GM19043 (cell line): ENCODE measurements at regions not wholly inside any gene's neighbourhood (a gene's known extent, or its start where the extent isn't known, plus 50 kb on each side); places are given as distances from the start of the nearest gene placed in this dataset.

Experiments used
- ATAC-seq: cut with Tn5 transposase; IDR thresholded peaks from one replicate; pipeline ENCODE4 v1.9.1; 2021; ENCODE audit warnings: low read depth; ENCODE audit not compliant: unreplicated experiment

GRCh38 chr9:78932849-78933627 lies 636.1 kb downstream of the PSAT1 start:
- no peak for ATAC-seq

GRCh38 chr9:78934880-78935279 lies 636.9 kb upstream of the TLE4 start:
- ATAC-seq = no peak

DNA sequence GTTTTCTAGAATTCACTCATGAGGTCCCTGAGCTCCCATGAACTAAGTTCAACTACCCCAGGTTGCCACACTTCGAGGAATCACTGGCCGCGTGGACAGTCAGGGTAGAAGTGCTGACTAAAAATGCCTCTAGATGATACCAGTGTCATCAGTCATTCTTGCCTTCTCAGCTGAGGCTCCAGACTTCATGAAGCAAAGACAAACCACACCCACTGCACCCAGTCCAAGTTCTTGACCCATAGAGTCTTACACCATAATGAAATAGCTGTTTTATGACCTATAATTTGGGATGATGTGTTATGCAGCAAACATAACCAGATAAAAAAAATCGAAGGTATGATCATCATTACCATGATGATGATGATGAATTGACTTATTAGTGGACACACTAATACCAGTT lies 632.9 kb upstream of the TLE4 start:
- no peak for ATAC-seq

- ATAC-seq = no peak
These were observed 632.3 kb upstream of the TLE4 start for GRCh38 chr9:78939311-78940065.

- no peak for ATAC-seq
These were observed 631.5 kb upstream of the TLE4 start for GRCh38 chr9:78940121-78940855.

DNA sequence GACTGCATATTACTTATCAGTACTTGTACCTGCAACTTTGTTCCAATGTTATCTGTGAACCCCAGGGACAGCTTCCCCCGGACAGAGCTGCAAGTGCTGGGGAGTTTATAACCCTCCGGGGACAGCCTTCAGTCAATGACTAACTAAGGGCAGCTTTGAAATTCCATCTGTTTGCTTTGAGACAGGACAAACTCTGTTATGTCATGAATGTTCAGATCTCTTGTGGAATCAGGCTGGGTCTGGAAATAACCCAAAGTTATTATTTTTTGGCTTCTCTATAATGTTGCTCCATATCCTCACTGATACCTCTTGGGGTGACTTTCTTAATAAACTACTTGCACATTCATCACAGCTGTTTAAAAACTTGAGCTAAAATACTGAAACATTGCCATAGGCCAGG lies 617.5 kb upstream of the TLE4 start:
- ATAC-seq = no peak

- no peak for ATAC-seq
These were observed 612.9 kb upstream of the TLE4 start for GRCh38 chr9:78958892-78959291.

GRCh38 chr9:78962156-78962555 lies 609.6 kb upstream of the TLE4 start:
- ATAC-seq = no peak

DNA sequence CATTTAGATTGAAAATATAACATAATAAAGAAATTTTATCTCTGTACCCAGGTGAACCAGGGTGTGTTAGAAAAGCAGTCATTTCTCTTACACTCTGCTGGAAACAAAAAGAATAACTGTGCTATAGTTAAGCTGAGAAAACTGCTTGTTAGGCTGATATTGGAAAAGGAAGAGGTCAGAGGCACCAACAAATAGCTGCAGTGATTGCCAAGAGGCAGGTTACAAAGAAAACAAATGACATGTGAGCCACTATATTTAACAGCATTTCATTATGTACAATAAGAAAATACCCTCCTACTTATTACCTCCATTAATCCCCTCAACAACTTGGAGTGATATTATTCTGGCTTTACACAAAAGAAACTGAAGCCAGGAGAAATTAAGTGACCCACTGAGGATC lies 607.9 kb upstream of the TLE4 start:
- no peak for ATAC-seq

- no peak for ATAC-seq
These were observed 604.1 kb upstream of the TLE4 start for GRCh38 chr9:78967596-78968217.

DNA sequence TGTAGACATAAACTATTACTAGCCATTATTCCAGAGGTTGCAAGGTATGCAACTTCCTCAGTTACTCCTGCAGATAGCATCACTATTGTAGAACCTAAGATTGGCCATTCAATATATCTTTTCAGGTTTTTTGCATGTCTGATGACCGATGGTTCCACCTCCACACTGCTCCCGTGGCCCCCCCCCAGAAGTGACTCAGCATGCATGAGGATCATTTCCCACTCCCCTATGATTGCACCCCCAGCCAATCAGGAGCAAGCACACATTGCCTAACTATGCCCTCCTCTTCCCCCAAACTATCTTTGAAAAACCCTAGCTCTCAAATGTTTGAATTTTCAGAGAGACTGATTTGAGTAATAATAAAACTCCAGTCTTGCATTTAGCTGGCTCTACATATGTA lies 601.4 kb upstream of the TLE4 start:
- no peak for ATAC-seq

GRCh38 chr9:78971540-78971939 lies 600.2 kb upstream of the TLE4 start:
- ATAC-seq = no peak

- no peak for ATAC-seq
These were observed 599.3 kb upstream of the TLE4 start for GRCh38 chr9:78972303-78972999.

GRCh38 chr9:78973907-78974306 lies 597.9 kb upstream of the TLE4 start:
- ATAC-seq = no peak

GRCh38 chr9:78982849-78983248 lies 588.9 kb upstream of the TLE4 start:
- ATAC-seq = no peak

- no peak for ATAC-seq
These were observed 586.6 kb upstream of the TLE4 start for GRCh38 chr9:78985084-78985738.

GRCh38 chr9:78986446-78986845 lies 585.3 kb upstream of the TLE4 start:
- ATAC-seq = no peak

DNA sequence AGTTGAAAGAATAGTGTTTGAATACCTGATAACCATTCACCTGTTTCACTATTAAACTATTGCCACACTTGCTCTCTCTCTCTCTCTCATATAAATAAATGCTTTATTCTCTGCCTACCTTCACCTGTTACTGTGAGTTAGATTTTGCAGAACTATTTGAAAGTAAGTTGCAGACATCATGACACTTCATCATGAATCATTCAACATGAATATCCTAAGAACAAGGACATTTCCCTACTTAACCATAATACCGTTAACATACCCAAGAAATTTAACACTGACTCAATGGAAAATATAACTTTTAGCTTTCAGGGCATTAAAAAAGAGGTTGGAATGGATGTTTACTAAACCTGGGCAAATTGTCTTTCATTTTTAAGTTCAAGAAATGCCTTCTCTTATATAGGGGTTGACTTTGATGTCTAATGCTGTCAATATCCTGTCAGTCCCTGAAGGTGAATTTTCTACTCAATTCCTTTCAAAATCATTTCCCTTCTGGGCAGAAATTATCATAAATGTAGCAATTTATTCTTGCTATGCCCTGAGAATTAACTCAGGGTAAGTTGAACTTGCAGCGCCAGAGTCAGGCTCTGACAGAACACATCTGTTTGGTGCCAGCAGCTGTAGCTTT lies 582.6 kb upstream of the TLE4 start:
- ATAC-seq = no peak

GRCh38 chr9:78994471-78994870 lies 577.3 kb upstream of the TLE4 start:
- ATAC-seq = no peak
